Activated B cell treated with CpG ODN at 0.5 μM for 24 hours (primary cell): ENCODE measurements at regions not wholly inside any gene's neighbourhood (a gene's known extent, or its start where the extent isn't known, plus 50 kb on each side); places are given as distances from the start of the nearest gene placed in this dataset.
"Not testable (repeated sequence)": the region's sequence is repeated elsewhere in the genome, so short reads cannot be mapped to it uniquely, and the experiment has no call there.

Experiments
- ATAC-seq: fragments of 200-7000 bp; cut with Tn5 transposase; one replicate; pipeline ENCODE4 v1.10.0; 2021; ENCODE audit warnings: low read depth, mild to moderate bottlenecking, moderate library complexity
- CTCF ChIA-PET: fragments of 350-600 bp; sonication (Branson Sonifier 250); formaldehyde crosslinking; loops from one replicate; lab custom pipeline; 2021; ENCODE audit warnings: antibody characterized with exemption; lab: Charles Lee
- POLR2A ChIA-PET: fragments of 350-600 bp; sonication (Branson Sonifier 250); formaldehyde crosslinking; loops from one replicate; lab custom pipeline; 2021; ENCODE audit warnings: antibody characterized with exemption; lab: Charles Lee
- DNase-seq: peaks from one replicate; pipeline ENCODE4 v3.0.0; 2022
- H3K27ac Mint-ChIP-seq: one replicate; pipeline ENCODE4 v1.8.0; 2020; ENCODE audit warnings: mixed read lengths
- H3K27me3 Mint-ChIP-seq: one replicate; pipeline ENCODE4 v1.8.0; 2021; ENCODE audit warnings: mixed read lengths
- H3K36me3 Mint-ChIP-seq: one replicate; pipeline ENCODE4 v1.8.0; 2021; ENCODE audit warnings: low read depth, mixed read lengths
- H3K4me1 Mint-ChIP-seq: one replicate; pipeline ENCODE4 v1.8.0; 2021; ENCODE audit warnings: mixed read lengths
- H3K4me3 Mint-ChIP-seq: one replicate; pipeline ENCODE4 v1.8.0; 2020; ENCODE audit warnings: mild to moderate bottlenecking, mixed read lengths
- H3K9me3 Mint-ChIP-seq: one replicate; pipeline ENCODE4 v1.8.0; 2020; ENCODE audit warnings: mixed read lengths
- intact Hi-C: fragments of 100-400 bp; cut with micrococcal nuclease; formaldehyde crosslinking; loops from one replicate; pipeline ENCODE4 v1.15.1; 2024
- TF ChIP-seq, protein P1 (sequence below): fragments of 200-600 bp; IDR thresholded peaks from one replicate; pipeline ENCODE4 v1.8.0; 2022; ENCODE audit warnings: antibody characterized with exemption, mild to moderate bottlenecking

GRCh38 chr1:29409616-29410015 lies 173.3 kb downstream of the PTPRU start:
- TF ChIP-seq, protein P1, sequence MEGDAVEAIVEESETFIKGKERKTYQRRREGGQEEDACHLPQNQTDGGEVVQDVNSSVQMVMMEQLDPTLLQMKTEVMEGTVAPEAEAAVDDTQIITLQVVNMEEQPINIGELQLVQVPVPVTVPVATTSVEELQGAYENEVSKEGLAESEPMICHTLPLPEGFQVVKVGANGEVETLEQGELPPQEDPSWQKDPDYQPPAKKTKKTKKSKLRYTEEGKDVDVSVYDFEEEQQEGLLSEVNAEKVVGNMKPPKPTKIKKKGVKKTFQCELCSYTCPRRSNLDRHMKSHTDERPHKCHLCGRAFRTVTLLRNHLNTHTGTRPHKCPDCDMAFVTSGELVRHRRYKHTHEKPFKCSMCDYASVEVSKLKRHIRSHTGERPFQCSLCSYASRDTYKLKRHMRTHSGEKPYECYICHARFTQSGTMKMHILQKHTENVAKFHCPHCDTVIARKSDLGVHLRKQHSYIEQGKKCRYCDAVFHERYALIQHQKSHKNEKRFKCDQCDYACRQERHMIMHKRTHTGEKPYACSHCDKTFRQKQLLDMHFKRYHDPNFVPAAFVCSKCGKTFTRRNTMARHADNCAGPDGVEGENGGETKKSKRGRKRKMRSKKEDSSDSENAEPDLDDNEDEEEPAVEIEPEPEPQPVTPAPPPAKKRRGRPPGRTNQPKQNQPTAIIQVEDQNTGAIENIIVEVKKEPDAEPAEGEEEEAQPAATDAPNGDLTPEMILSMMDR: no peak
- no peaks in the 10 kb centered on the region for H3K36me3 Mint-ChIP-seq

DNA sequence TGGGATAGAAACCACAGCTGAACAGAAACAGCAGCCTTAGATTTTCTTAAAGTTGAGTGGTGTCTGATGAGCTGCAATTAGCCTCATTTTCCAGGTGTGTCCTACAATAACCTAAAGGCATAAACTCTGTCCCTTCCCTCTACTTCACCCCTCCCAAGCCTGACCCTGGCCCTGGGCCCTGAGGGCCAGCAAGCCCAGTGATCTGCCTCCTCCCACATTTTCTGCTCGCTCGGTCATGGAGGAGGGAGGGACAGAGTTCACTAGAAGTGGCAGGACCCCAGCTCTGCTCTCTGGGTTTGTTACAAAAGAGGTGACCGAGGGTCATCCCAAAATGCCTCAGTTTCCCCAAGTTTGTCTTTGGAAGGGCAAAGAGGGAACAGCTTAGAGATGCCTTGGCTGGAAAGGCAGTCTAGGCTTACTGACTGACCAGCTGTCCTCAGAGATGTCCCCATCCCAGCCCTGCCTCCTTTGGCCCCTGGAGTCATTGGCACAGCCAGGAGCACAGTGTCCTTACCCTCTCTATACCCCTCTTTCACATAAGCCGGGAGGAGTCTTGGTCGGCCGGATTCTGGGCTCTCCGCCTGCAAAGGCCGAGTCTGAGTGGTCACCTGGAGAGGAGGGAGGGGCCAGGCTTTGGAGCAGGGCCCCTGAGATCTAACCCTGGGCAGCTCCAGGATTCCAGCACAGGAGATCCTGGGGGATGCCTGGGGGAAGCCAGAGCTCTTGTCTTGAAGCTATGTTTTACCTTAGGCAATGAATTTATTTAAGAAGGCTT lies 172.7 kb downstream of the PTPRU start:
- Mint-ChIP-seq H3K4me1 (no peaks in the 10 kb centered on the region), H3K27me3 (peaks cover 8% of the 10 kb centered on the region), H3K9me3 (no peaks in the 10 kb centered on the region), H3K36me3 (no peaks in the 10 kb centered on the region), H3K4me3 (no peak overlapping the region), H3K27ac (no peak overlapping the region)
- TF ChIP-seq, protein P1: no peak
- no peak for ATAC-seq
- intact Hi-C loops: no loop called here
- DNase-seq: no peak
- ChIA-PET POLR2A (no interaction called here), CTCF (no interaction called here)

More at GRCh38 chr1:29409616-29410015, 173.3 kb downstream of the PTPRU start:
- intact Hi-C loops: no loop called here
- Mint-ChIP-seq H3K4me1 (no peaks in the 10 kb centered on the region), H3K27me3 (peaks cover 8% of the 10 kb centered on the region), H3K9me3 (no peaks in the 10 kb centered on the region), H3K4me3 (no peak overlapping the region), H3K27ac (no peak overlapping the region)
- ATAC-seq (no peak), DNase-seq (no peak)
- ChIA-PET POLR2A (no interaction called here), CTCF (no interaction called here)

GRCh38 chr1:29406814-29407213 lies 170.5 kb downstream of the PTPRU start:
- no peak overlapping the region for H3K4me3 Mint-ChIP-seq
- TF ChIP-seq, protein P1: no peak
- peaks cover 12% of the 10 kb centered on the region for H3K27me3 Mint-ChIP-seq
- ChIA-PET POLR2A (no interaction called here), CTCF (no interaction called here)
- no peaks in the 10 kb centered on the region for H3K9me3 Mint-ChIP-seq
- H3K27ac Mint-ChIP-seq: no peak overlapping the region
- ATAC-seq (no peak), DNase-seq (no peak)
- H3K36me3 Mint-ChIP-seq: no peaks in the 10 kb centered on the region
- no peaks in the 10 kb centered on the region for H3K4me1 Mint-ChIP-seq
- intact Hi-C loops: no loop called here

GRCh38 chr1:29400203-29400602 lies 163.9 kb downstream of the PTPRU start:
- H3K4me3 Mint-ChIP-seq, H3K27ac Mint-ChIP-seq, H3K4me1 Mint-ChIP-seq, intact Hi-C loops, POLR2A ChIA-PET, H3K27me3 Mint-ChIP-seq, CTCF ChIA-PET, H3K36me3 Mint-ChIP-seq, H3K9me3 Mint-ChIP-seq, DNase-seq, ATAC-seq: not testable (repeated sequence)

GRCh38 chr1:29399465-29399864 lies 163.1 kb downstream of the PTPRU start:
- DNase-seq (no peak), ATAC-seq (no peak)
- ChIA-PET POLR2A (no interaction called here), CTCF (no interaction called here)
- TF ChIP-seq, protein P1: no peak
- H3K9me3 Mint-ChIP-seq: peaks cover 7% of the 10 kb centered on the region
- H3K27ac Mint-ChIP-seq: no peak overlapping the region
- H3K36me3 Mint-ChIP-seq: no peaks in the 10 kb centered on the region
- peaks cover 4% of the 10 kb centered on the region for H3K27me3 Mint-ChIP-seq
- H3K4me3 Mint-ChIP-seq: no peak overlapping the region
- intact Hi-C loops: no loop called here
- H3K4me1 Mint-ChIP-seq: no peaks in the 10 kb centered on the region
